ENCODE measurements at regions not wholly inside any gene's neighbourhood (a gene's known extent, or its start where the extent isn't known, plus 50 kb on each side); places are given as distances from the start of the nearest gene placed in this dataset.

- no peak for TF ChIP-seq CTCF (IDR thresholded peaks at IDR 0.05)
- no peak for TF ChIP-seq POLR2A (IDR thresholded peaks at IDR 0.05)
- TF ChIP-seq EP300 (IDR thresholded peaks at IDR 0.05) = no peak
- TF ChIP-seq POLR2AphosphoS5 (IDR thresholded peaks at IDR 0.05) = no peak
Observed at GRCh38 chr11:128273736-128274135, 313.6 kb downstream of the ETS1 start.

All from suprapubic skin (tissue), 4 donors.